ENCODE measurements at regions not wholly inside any gene's neighbourhood (a gene's known extent, or its start where the extent isn't known, plus 50 kb on each side); places are given as distances from the start of the nearest gene placed in this dataset.
A peak's percentile ranks its signal among the peaks of the same experiment; 100 is the strongest.

GRCh38 chrX:40154853-40155588, 57.3 kb upstream of the BCOR start:
- no peak for TF ChIP-seq CTCF (IDR thresholded peaks at IDR 0.05)
- TF ChIP-seq ZFP36 (IDR thresholded peaks at IDR 0.05; ENCODE audit: borderline replicate concordance, partially characterized antibody) = no peak
- no peak for TF ChIP-seq RFX5 (IDR thresholded peaks at IDR 0.05)
- peak; percentile 0; the same call in 1 of the 2 replicates for TF ChIP-seq POLR2A (IDR thresholded peaks at IDR 0.05; ENCODE audit: low read length)
- no peak for TF ChIP-seq KDM5A (IDR thresholded peaks at IDR 0.05)
- no peak for TF ChIP-seq NR3C1 (IDR thresholded peaks at IDR 0.05)
